HG03175 (cell line): ENCODE measurements at regions not wholly inside any gene's neighbourhood (a gene's known extent, or its start where the extent isn't known, plus 50 kb on each side); places are given as distances from the start of the nearest gene placed in this dataset.

Experiments used
- ATAC-seq: cut with Tn5 transposase; IDR thresholded peaks from one replicate; pipeline ENCODE4 v1.9.1; 2021; ENCODE audit warnings: mild to moderate bottlenecking, moderate library complexity; ENCODE audit not compliant: unreplicated experiment

DNA sequence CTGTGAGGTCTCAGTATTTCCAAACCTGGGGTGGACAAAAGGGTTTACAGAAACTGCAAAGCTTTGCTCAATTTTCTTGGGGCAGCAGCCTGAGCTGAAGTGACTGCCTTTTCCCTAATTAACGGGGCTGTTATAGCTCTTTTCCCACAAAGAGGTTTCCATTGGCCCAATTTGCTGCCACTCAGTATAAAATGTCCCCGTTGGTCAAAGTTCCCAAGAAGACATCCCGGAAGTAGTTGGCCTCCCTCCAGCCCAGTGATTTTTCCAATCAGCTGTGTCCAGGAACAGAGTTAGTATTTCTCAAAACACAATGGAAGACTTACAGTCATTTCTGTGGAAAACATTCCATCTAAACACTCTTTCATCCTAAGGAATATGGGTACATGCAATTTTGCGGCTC, 643.6 kb downstream of the ACTL7B start:
- no peak for ATAC-seq

DNA sequence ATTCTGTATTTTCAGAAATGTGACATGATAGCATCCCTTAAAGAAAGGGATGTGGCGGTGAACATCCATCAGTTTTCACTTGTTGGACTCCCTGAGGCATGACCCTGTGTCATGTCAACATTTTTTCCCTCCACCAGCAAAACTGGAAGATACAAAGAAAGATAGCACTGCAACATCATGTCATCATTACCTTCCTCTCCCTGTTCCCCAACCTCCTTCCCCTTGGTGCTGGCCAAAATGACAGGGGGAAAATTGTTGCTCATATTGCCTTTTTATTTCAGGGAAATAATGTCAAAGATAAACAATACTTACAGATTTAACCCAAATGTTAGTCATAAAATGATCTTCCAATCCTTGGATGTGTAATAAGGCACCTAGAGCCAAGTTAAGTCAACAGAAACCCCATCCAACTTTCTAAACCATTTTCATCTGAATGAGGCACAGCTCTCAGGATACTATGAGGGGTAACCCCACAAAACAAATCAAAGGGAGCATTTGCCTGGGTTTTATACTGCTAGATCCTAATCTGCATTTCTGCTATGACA, 644.3 kb downstream of the ACTL7B start:
- no peak for ATAC-seq

DNA sequence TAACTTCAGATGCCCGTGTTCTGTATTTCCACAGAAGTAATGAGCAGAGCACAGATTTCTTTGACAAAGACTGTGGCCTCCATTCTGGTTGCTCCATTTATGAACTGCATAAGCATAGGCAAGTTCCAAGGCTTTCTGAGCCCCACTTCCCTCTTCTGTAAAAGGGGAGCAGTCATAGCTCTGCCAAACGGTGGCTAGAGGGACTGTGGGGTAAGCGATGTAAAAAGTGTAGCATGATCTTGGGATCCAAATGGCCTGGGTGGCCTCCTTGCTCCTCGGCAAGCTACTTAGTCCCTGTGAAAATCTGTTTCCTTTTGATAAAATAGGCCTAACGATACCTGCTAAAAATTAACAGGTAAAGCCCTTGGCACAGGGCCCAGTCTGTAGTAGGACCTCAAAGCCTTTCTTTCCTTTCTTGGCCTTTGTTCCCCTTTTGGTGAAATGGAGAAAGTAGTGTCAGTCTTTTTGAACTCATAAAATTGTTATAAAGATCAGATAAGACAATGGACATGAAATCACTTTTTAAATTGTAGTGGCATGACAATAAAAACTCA, 646.6 kb downstream of the ACTL7B start:
- no peak for ATAC-seq

DNA sequence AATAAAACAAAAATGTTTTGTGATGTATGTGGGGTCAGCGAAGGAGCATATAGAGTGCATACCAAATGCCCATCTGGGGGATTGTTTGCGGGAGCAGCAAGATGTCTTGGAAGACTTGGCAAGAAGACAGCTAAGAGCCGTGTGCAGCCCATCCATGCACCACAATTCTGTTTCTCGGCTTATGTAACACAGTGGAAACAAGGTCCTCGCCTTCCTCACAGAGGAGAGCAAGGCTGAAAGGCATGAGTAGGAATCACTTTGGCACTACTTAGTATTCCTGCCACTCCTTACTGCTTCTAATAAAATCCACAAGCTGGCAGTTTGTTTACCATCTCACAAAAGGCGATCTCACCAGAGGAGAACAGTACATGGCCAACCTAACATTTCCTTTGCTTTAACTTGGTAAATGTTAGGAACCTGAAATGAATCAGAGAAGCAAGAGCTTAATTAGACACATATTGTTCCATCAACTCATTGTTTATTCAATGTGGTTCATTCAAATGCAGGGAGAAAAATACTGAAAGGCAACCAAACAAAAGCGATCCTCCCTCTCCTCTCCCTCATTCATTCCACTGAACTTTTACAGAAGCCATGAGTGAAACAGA, 648.1 kb downstream of the ACTL7B start:
- ATAC-seq: no peak

DNA sequence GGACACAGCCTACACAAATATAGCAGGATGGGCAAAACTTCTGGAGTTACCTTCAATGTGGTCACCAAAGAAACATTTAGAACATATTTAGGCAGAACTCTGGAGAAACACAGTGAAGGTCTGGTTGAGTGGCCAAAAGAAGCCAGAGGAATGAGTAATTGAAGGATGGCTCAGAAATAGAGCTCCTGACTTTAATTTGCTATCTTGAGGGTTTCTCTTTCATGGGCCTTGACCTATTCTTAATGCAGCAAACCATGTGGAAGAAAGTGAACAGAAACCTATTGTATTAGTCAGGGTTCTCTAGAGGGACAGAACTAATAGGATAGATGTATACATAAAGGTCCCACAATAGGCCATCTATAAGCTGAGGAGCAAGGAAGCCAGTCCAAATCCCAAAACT, 650.5 kb downstream of the ACTL7B start:
- ATAC-seq: no peak

DNA sequence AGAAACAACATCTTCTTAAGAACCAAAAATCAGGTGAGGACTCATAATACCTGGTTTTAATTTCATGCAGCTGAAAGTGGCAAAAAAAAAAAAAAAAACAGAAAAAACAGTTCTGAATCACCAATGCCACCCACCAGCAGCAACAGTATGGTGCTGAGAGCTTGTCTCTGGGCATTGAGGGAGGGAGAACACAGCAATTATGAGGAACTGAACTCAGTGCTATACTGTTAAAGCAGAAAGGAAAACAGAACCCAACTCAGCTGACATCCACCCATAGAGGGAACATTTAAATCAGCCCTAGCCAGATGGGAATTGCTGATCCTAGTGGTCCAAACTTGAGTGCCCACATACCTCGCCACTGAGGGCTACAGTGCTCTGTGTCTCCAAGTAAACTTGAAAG, 657.9 kb downstream of the ACTL7B start:
- no peak for ATAC-seq

DNA sequence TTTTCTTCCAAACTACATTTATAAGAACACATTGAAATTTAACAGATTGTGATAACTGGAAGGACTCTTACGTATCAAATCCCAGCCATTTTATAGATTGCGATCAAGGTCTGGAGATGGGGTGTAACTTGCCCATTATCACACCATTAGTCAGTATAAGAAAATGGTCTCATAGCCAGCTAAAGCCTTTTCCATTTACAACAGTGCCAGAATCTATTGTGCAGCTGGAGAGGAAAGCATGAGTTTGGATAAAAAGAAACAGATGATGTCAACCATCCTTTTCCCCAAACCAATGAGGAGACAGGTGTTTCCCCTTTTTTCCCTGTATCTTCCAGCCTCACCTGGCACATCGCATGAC, 658.8 kb downstream of the ACTL7B start:
- no peak for ATAC-seq

DNA sequence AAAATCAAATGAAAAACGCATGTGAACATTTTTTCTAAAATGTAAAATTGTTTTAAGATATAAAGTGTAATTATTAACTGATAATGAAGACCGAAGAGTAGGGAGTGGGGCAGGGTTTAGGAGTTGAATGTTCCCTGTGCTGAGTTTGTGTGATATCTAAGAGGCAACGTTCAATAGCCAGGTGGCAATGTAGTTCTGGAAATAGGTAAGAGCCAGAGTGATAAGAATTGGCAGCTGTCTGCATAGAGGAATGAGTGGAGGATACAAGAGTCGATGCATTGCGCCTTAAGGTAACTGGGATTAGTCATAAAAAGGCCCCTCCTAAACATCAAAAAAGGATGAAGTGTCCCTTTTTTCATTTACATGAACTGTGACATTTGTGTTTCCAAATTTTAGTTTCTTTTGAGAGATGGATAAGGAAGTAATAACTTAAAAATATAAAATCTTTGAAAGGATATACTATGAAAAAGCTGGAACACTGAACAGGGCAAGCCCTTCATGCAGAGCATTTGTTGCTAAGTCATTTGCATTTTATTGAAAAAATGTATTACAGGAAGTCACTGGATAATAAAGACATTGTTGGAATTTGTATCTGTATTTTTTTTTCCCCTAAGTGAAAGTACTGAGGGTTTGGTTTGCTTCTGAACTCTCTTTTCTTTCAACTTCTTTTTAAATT, 659.3 kb downstream of the ACTL7B start:
- ATAC-seq: no peak

DNA sequence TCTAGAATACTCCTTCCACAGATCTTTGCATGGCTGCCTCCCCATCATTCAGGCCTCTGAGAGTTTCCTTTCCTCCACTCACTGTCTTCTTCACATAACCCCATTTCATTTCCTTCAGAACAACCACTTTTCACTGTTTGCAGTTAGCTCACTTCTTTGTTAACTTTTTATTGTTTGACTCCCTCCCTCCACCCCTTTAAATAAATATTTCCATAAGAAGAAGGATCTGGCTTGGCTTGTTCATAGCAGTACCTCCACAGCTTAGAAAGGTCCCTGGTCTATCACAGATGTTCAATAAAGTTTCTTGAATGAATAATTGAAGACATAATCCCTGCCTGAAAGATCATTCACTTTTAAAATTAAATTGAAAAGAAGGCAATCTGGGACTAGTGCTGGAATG, 661.6 kb downstream of the ACTL7B start:
- no peak for ATAC-seq

DNA sequence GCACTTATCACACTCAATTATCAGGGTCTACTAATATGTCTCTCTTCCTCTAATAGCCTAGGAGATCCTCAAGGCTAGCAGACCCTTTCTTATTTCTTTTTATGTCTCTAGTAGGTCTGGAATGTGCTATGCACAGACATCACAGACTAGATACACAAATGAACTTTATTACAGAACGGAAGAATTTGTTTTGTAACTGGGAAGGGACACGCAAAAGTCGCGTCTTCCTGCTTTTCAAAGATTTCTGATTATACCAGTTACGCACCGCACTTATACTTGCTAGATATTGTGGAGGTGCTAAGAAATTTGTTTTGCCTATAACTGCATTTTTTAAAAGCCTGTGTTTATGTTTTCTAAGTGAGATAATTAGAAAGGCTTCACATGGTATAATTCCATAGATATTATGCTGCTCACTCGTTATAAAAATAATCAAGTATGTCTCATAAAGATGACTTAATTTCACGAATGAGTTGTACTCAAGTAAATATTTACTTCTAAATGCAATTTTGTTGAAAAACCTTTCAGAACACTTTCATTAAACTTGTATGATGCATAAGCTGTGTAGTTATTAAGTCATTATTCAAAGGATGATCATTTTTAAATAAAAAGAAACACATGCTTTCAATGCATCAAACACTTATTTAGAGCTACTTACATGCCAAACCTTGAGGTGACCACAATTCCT, 662.6 kb downstream of the ACTL7B start:
- ATAC-seq: no peak

DNA sequence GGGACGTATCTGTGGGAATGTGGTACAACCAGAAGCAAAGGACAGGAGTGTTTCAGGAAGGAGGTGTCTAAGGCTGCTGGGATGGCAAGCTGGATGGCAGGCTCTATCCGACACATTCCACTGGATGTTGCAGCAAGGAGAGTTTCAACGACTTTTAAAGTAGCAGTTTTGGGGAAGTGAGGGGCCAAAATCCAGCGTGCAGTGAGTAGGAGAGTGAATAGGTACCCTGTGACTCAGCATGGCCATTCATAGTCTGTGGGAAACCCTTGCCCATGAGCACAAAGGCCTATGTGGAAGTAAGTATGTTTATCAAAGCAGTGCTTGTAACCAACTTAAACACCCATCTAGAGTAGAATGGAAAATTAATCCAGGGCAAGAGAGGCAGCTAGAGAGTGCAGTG, 664.7 kb downstream of the ACTL7B start:
- ATAC-seq: no peak

DNA sequence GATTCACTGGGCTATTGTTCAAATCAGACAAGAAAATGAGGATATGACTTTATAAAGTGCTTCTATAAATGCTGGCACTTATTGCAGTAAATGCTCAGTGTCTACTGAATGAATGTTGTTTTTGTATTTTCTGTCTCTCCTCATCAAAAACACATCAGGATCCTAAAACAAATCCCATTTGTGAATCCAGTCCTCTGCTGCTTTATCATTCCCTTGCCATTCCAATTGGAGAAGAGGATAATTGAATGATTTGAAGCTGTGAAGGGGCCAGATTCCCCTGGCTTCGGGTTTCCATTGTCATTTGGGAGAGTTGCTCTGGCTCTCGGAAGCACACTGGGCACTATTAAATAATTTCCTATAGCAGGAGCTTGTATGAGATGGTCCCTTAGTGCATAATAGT, 666.8 kb downstream of the ACTL7B start:
- no peak for ATAC-seq

DNA sequence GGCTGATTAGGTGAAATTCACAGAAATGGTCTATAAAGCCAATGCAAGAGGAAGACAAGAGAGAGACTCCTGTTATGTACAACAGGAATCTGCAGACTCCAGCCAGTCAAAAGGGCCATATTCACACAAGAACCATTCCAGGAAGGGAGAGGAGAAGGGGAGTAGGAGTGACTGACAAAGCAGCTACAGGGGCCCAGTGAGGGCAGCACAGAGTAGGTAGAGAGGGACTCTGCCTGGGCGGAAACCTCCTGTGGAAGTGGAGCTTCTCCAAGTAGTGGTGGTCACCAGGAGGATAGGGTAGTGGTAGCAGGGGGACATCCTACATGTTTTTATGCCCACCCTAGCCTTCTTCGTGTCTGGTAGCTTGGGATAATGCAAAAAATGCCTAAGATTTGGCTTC, 667.3 kb downstream of the ACTL7B start:
- ATAC-seq: no peak

DNA sequence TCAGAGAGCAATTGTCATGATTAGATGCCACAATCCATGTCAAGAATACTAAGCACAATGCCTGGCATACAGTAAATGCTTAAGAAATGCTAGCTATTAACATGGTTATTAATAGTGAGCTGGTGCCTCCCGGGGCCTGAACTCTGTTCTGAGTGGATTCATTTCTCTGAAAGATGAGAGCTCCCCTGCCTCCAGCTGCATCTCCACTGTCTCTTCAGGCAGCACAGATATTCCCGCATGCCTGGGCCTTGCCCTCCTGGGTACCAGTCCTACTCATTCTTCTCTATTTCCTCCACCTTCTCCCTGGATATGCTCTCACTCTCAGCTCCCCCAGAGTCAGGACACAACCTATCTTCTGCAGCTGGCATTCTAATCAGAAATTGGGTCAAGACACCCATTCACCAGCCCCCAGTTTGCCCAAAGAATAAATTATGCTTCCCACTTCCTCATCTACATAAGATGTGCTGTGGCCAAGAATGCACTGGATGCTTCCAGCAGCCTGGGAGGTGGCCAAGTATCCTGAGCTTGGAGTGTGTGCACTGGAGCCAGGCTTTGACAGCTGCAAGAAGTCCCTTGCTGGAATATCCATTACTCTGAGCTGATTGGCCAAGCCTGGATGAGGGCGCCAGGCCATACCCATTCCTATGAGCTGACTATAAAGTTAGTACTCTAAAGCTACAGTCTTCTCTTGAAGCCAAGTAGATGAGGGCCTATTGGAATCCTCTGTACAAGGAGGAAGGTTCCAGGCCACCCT, 669.0 kb downstream of the ACTL7B start:
- no peak for ATAC-seq

DNA sequence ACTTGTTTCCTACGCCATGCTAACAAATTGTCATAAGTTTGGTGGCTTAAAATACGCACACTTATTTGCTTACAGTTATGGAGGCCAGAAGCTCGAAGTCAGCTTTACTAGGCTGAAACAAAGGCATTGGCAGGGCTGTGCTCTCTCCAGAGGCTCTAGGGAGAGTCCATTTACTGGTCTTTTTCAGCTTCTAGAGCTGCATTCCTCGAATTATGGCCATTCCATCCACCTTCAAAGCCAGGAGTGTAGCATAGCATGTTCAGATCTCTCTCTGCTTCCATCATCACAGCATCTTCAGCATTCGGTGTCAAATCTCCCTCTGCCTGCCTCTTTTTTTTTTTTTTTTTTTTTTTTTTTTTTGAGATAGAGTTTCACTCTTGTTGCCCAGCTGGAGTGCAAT, 670.2 kb downstream of the ACTL7B start:
- ATAC-seq: no peak

DNA sequence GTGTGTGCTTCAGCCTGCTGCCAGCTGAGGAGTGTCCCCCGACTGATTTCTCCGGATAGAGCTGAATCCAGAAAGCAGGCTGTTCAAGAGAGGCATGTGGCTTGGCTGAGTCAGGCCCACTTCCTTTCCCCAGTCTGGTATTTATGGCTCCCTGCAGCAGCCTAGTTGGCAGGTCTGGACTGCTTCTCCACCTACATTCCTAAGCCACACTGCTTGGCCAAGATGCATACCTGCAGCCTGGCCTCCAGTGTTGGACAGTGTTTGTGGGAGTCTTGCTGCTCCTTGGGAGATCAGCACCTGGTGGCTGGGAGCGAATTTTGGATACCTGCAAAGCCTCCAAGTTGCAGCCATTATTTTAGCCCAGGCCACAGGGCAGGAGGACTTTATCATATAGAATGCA, 670.8 kb downstream of the ACTL7B start:
- no peak for ATAC-seq

DNA sequence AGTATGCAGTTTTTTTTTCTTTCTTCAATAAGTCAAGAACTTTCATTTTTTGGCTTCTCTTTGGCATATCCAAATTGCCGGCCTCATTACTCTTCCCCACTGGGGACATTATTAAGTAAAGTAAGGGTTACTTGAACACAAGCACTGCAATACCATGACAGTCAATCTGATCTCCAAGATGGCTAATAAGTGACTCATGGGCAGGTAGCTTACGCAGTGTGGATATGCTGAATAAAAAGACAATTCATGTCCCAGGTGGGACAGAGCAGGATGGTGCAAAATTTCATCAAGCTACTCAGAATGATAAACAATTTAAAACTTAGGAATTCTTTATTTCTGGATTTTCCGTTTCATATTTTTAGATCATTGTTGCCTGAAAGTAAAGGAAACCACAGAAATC, 671.8 kb downstream of the ACTL7B start:
- ATAC-seq: no peak

DNA sequence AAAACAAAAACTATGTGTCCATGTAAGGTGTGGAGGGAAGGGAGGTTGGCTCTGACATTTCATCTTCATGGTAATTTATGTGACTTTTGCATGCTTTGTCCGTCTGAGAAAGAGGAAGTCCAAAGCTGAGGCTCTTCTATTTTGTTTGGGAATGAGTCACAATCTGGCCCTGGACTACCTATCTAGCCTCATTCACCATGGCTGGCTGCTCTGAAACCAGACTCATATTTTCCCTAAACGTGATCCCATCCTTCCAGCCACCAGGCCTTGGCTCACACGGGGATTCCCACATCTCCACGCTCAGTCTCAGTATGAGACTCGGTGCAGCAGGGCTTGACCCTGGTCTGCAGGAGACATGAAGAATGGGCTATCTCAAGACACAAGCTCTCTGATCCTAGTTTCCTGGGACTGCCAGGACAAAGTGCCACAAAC, 672.8 kb downstream of the ACTL7B start:
- ATAC-seq: peak; percentile 86

DNA sequence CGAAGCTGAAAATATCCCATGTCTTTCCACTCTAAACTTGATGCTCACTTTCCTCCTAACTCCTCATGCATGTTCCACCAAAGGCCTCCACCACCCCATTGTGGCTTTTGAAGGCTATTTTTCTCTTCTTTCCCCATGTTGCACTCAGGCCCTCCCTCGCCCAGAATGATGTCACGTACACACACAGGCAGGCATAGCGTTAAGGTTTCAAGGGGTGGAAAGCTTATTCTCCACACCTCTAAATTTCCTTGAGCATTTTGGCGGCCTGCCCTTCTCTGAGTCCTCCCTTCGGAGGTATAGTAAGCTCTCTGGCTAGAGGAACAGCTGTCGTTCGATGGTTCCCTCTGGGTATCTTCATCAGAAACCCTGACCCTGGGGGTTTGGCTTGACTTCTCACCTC, 673.5 kb downstream of the ACTL7B start:
- ATAC-seq: no peak

DNA sequence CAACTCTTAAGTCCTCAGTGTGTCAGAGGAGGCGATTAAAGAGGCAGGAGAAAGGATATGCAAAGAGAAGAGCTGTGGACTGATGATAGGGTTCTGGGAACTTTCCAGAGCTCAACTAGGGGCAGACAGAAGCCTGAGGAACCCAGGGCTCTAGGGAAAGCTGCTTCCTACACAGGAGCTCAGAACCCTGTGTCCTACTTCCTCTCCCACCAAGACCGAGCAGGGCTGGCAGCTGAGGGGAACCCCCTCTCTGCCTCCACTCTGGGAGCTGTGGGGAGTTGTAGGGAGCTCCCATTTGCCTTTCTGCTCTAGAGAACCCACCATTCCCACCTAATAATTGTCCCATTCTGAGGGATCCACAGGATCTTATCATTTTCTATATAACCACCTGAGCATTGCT, 674.3 kb downstream of the ACTL7B start:
- no peak for ATAC-seq

DNA sequence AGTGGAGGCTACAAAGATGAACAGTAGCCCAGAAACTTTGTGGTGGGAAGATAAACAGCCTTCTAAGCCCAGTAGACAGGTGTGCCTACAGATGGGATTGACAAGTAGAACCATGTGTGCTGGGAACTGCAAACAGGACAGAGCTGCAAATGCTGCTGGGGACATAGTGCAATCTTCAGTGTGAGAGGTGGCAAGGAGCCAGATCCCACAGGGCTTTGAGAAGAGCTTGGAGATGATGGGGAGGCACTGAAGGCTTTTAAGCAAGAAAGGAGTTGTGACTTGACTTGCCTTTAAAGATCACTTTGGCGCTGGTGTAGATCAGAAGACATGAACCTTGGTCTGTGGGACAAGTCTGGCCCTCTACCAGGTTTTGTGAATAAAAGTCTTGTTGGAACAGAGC, 675.2 kb downstream of the ACTL7B start:
- no peak for ATAC-seq
